ENCODE measurements at regions not wholly inside any gene's neighbourhood (a gene's known extent, or its start where the extent isn't known, plus 50 kb on each side); places are given as distances from the start of the nearest gene placed in this dataset.

GRCh38 chr14:82060219-82060618 is 526.6 kb upstream of the SEL1L start:
- TF ChIP-seq, protein P1, sequence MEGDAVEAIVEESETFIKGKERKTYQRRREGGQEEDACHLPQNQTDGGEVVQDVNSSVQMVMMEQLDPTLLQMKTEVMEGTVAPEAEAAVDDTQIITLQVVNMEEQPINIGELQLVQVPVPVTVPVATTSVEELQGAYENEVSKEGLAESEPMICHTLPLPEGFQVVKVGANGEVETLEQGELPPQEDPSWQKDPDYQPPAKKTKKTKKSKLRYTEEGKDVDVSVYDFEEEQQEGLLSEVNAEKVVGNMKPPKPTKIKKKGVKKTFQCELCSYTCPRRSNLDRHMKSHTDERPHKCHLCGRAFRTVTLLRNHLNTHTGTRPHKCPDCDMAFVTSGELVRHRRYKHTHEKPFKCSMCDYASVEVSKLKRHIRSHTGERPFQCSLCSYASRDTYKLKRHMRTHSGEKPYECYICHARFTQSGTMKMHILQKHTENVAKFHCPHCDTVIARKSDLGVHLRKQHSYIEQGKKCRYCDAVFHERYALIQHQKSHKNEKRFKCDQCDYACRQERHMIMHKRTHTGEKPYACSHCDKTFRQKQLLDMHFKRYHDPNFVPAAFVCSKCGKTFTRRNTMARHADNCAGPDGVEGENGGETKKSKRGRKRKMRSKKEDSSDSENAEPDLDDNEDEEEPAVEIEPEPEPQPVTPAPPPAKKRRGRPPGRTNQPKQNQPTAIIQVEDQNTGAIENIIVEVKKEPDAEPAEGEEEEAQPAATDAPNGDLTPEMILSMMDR (IDR thresholded peaks at IDR 0.05) = no peak
- TF ChIP-seq POLR2A (IDR thresholded peaks at IDR 0.05) = no peak
